Suppressor macrophage treated with lipopolysaccharide for 4 hours (primary cell): ENCODE measurements at regions not wholly inside any gene's neighbourhood (a gene's known extent, or its start where the extent isn't known, plus 50 kb on each side); places are given as distances from the start of the nearest gene placed in this dataset.

ENCODE experiments used
- DNase-seq: peaks from one replicate; pipeline ENCODE4 v3.0.0-alpha.2; 2020

DNA sequence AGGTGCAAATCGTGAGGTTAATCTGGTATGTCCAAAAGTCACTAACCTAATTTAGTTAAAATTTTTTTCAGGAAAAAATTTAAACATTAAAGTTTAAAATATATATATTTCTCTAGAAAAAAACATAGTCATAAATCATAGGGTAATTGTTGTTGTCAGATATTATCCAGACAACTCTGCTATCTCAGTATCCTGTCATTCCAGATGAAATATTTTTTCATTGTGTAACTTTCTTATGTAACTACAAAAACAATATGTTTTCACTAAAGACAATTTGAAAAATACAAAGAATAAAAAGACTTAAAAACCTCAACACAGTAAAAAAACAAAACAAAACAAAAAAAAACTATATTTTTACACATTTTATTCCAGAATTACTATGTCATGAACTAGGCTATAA, 57.6 kb downstream of the TENT5A start:
- no peak for DNase-seq

DNA sequence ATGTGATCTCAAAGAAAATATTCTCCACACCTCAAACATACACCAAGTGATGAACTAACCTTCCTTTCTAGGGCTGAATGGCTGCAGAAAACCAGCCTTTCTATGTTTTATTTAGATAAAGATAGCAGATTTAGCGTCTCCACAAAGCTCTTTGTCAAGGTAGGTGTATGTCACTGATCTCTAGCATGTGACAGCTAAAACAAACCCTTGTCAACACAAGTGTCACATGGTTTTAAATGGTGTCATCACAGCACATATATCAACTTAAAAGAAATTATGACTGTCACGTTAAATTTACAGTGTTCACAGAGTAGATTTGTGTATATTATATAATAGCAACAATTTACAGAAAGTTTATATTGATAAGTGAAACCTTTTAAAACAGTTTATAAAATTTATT, 58.3 kb downstream of the TENT5A start:
- no peak for DNase-seq

DNA sequence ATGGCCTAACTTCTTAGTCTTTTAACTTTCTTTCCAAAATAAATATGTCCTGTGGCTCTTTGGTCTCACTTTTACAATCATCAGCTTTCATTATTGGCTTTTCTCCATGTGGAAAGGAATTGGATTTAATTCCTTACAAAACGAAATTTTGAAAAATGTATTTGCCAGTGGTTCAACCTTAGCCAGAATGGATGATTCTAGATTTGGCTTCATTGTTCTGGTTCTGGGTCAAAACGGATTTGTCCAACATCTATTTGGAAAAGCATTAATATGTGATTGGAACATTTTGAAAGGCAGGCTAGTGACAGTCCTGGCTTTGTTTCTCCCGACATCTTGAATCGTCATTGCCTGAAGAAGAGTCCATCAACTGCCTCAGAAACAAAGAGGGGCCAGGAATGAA, 59.2 kb downstream of the TENT5A start:
- DNase-seq = no peak

GRCh38 chr6:81690073-81690472, 62.4 kb downstream of the TENT5A start:
- no peak for DNase-seq

GRCh38 chr6:81689580-81689979, 62.9 kb downstream of the TENT5A start:
- DNase-seq = no peak

- no peak for DNase-seq
These were observed 68.6 kb downstream of the TENT5A start for GRCh38 chr6:81683912-81684311.

DNA sequence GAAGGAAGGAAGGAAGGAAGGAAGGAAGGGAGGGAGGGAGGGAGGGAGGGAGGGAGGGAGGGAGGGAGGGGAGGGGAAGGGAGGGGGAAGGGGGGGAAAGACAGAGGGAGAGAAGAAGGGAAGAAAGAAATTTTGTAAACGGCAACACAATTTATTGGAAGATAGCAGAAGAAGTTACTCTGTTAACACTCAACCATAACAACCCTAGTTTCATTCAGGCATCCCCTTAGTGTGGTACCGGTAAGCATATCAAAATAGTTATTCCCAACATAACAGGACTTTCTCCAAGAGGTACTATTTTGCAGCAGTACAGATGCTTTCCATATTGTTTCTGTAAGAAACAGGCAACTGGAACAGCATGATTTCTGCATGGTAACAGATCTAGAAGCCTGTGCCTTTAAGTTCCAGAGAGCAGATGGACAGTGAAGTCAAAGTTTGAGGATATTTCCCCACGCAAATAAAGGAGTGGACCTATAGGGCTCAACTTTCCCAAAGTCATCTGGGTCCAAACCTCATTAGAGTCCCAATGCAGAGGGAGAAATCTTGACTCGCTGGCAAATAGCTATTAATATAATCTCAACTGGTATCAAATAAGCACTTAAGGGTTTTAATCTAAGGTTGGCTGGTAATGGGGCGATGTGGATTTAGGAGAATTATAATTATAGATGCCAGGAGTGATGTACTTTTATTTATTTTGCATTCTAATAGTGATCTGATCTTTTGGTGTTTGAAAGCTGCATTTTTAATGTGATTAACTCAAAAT, 69.4 kb downstream of the TENT5A start:
- DNase-seq = no peak

- no peak for DNase-seq
These were observed 70.2 kb downstream of the TENT5A start for GRCh38 chr6:81682235-81682795.

- no peak for DNase-seq
These were observed 83.0 kb downstream of the TENT5A start for GRCh38 chr6:81669445-81669844.

DNA sequence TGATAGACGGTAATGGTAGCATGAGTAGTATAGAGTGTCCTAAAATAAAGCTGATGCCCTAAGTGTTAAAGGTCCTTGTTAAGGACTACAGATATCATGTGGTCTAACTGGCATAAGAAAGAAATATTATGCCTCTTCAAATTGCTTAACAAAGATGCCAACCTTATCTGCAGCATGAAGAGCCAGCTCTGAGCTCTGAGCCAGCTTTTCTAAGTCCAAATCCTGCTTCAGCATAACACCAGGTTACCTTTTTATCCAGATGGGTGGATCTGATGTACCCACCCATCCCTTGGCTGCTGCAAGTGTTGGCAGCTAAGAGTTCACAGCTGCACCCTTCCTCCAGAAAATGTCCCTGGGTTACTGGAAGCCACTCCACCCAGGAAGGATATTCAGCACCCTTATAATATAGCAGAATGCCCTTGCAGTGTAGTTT, 83.8 kb downstream of the TENT5A start:
- DNase-seq = no peak

DNA sequence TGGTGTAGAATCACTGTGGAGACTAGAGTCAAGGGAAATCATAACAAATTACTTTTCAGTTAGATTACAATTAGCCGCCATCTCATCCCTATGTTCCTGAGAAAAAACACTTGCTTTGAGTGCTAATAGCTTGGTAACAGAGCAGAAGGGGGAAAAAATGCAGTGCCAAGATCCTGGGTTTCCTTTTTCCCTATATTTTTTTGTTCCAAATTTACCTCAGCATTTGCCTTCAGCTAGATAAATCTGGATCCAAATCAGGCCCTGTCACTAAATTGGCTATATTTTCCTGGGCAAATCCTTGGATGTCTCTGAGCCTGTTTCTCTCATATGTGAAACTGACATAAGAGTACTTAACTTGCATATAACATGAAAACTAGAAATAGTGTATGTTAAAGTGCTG, 86.0 kb downstream of the TENT5A start:
- no peak for DNase-seq

GRCh38 chr6:81656231-81656630, 96.2 kb downstream of the TENT5A start:
- no peak for DNase-seq

DNA sequence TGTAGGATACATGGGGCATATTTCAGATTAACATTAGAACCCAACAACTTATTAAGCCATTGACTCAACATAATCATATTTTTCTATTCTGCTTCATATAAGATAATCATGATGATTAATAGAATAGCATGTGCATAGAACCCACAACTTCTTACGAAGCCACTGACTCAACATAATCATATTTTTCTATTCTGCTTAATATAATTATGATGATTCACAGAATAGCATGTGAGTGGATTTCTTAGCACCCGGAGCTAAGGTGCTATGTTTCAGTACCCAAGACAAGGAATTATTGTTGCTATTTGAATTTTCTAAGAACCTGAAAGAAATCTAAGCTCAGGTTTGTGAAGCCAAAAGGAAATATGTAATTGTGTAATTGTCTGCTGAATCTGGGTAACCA, 96.8 kb downstream of the TENT5A start:
- DNase-seq = no peak

- DNase-seq = no peak
These were observed 104.0 kb downstream of the TENT5A start for GRCh38 chr6:81648502-81648901.

DNA sequence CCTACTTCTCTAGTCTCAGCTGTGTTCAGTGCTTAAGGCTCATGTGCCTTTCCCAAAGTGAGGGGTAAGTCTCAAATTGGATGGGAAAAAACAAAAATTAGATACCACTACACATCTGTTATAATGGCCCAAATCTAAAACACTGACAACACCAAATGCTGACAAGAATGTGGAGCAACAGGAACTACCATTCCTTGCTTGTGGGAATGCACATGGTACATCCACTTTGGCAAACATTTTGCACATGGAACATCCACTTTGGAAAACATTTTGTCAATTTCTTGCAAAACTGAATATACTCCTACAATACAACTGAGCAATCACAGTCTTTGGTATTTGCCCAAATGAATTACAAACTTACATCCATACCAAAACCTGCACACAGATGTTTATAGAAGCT, 109.3 kb downstream of the TENT5A start:
- no peak for DNase-seq

GRCh38 chr6:81640891-81641290, 111.6 kb downstream of the TENT5A start:
- DNase-seq = no peak

DNA sequence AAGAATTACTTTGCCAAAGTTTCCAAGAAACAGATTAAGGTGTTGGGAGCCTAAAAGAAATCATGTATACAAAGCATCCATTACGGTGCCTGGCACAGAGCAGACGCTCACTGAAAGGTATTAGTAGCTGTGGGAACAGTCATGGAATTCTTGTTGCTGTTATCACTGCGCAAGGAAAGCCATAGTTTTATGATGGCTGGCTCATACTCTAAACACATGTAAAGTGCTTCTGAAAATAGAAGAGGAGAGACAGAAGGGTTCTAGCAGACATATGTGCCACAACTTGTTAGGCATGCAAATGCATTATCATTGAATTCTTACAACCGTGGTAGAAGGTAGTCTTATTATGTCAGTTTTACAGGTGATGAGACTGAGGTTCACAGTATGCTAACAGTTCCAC, 112.4 kb downstream of the TENT5A start:
- no peak for DNase-seq

DNA sequence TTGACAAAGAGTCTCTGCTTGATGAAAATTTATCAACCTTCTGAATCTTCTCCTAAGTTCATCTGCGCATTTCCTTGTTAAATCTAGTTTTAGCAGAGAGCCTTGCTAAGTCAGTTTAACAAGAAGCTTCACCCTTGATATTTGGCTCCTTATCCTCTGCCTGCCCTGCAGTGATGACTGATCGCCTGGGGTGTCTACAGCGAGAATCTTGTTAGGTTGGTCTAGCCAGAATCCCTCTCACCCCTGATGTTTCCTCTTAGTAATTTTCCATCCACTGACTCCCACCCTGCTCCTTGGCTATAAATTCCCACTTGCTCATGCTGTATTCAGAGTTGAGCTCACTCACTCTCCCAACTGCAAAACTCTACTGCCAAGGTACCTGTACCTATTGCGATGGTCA, 114.1 kb downstream of the TENT5A start:
- DNase-seq = no peak

DNA sequence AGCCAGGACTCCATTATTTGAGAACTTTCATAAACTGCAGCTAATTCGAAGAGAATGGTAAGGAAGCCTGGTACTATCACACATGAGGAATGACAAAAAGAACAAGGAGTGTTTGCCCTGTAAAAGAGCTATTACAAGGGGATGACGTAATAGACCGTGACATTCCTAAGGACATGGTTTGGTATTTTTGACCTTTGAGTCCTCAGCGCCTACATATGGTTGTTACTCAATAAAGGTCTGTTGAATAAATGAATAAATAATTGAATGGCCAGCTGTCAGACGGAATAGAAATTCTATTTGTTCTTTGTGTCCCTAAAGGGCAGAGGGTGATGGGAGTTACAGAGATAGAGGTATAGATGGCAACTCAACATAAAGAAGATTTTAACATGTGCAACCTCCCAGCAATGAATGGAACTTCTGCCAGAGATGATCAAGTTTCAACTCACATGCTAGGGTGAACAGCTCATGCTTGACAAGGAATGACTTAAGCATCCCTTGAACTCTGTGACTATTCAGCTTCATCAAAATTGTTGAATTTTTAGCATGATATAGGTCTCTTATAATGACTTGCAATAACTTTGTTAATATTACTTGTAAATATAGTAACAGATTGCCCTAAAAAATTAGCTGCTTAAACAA, 115.4 kb downstream of the TENT5A start:
- DNase-seq = no peak

GRCh38 chr6:81634155-81634880, 118.2 kb downstream of the TENT5A start:
- no peak for DNase-seq

GRCh38 chr6:81633391-81633790, 119.1 kb downstream of the TENT5A start:
- DNase-seq = no peak

DNA sequence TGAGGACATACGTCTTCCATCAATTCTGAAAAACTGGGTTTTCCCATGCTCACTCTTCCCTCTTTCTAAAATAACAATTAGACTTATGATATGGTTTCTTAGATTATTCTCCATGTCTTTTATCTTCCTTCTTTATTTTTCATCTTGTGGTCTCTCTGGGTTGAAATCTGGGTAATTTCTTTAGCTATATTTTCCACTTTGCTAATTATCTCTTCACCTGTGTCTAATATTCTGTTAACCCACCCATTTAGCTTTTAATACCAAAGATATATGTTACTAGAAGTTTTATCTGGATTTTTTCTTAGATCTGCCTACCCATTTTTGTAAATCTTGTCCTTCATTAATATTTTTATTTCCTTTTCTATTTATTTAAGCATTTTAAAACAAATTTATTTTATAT, 121.8 kb downstream of the TENT5A start:
- no peak for DNase-seq

- DNase-seq = no peak
These were observed 127.3 kb downstream of the TENT5A start for GRCh38 chr6:81625216-81625615.

- no peak for DNase-seq
These were observed 128.0 kb downstream of the TENT5A start for GRCh38 chr6:81624453-81624852.
